ENCODE measurements at regions not wholly inside any gene's neighbourhood (a gene's known extent, or its start where the extent isn't known, plus 50 kb on each side); places are given as distances from the start of the nearest gene placed in this dataset.

GRCh38 chr12:61780435-61780834, 479.8 kb upstream of the USP15 start:
- DNase-seq: no peak

GRCh38 chr12:61781021-61781581, 479.1 kb upstream of the USP15 start:
- DNase-seq: no peak

GRCh38 chr12:61796846-61797245, 463.4 kb upstream of the USP15 start:
- no peak for DNase-seq

GRCh38 chr12:61797266-61797665, 462.9 kb upstream of the USP15 start:
- no peak for DNase-seq

- DNase-seq: no peak
Measured at GRCh38 chr12:61798778-61799177, 461.4 kb upstream of the USP15 start.

- DNase-seq: no peak
Measured at GRCh38 chr12:61804301-61804700, 455.9 kb upstream of the USP15 start.

- peak in 1 of 3 donors; percentile 8 for DNase-seq
Measured at GRCh38 chr12:61808856-61809255, 451.3 kb upstream of the USP15 start.

GRCh38 chr12:61810486-61810885, 449.7 kb upstream of the USP15 start:
- DNase-seq: no peak

GRCh38 chr12:61821381-61821780, 438.8 kb upstream of the USP15 start:
- no peak for DNase-seq

- no peak for DNase-seq
Measured at GRCh38 chr12:61823102-61823501, 437.1 kb upstream of the USP15 start.

GRCh38 chr12:61846765-61847164, 413.4 kb upstream of the USP15 start:
- no peak for DNase-seq

- DNase-seq: no peak
Measured at GRCh38 chr12:61848893-61849292, 411.3 kb upstream of the USP15 start.

GRCh38 chr12:61853945-61854344, 406.3 kb upstream of the USP15 start:
- DNase-seq: no peak

- peak in 1 of 3 donors; percentile 8 for DNase-seq
Measured at GRCh38 chr12:61854902-61855301, 405.3 kb upstream of the USP15 start.

- DNase-seq: no peak
Measured at GRCh38 chr12:61857968-61858367, 402.2 kb upstream of the USP15 start.

- no peak for DNase-seq
Measured at GRCh38 chr12:61860451-61860850, 399.8 kb upstream of the USP15 start.

GRCh38 chr12:61862986-61863385, 397.2 kb upstream of the USP15 start:
- DNase-seq: no peak

GRCh38 chr12:61863811-61864210, 396.4 kb upstream of the USP15 start:
- peak in 2 of 3 donors; percentile 3 to 11 for DNase-seq

- DNase-seq: no peak
Measured at GRCh38 chr12:61869796-61870195, 390.4 kb upstream of the USP15 start.

- DNase-seq: peak in 2 of 3 donors; percentile 4 to 7
Measured at GRCh38 chr12:61870658-61871484, 389.3 kb upstream of the USP15 start.

GRCh38 chr12:61871485-61871810, 388.8 kb upstream of the USP15 start:
- no peak for DNase-seq

- no peak for DNase-seq
Measured at GRCh38 chr12:61879229-61879628, 381.0 kb upstream of the USP15 start.

GRCh38 chr12:61880186-61880585, 380.0 kb upstream of the USP15 start:
- DNase-seq: no peak

GRCh38 chr12:61891632-61892031, 368.6 kb upstream of the USP15 start:
- no peak for DNase-seq
